Epidermal melanocyte (primary cell): ENCODE measurements at regions not wholly inside any gene's neighbourhood (a gene's known extent, or its start where the extent isn't known, plus 50 kb on each side); places are given as distances from the start of the nearest gene placed in this dataset.

ENCODE experiments used
- DNase-seq: peaks from one replicate; pipeline ENCODE4 v3.0.0; 2011; ENCODE audit warnings: low spot score; ENCODE audit not compliant: insufficient read length

- no peak for DNase-seq
Observed at GRCh38 chr7:22005151-22005550, 59.5 kb upstream of the CDCA7L start.

DNA sequence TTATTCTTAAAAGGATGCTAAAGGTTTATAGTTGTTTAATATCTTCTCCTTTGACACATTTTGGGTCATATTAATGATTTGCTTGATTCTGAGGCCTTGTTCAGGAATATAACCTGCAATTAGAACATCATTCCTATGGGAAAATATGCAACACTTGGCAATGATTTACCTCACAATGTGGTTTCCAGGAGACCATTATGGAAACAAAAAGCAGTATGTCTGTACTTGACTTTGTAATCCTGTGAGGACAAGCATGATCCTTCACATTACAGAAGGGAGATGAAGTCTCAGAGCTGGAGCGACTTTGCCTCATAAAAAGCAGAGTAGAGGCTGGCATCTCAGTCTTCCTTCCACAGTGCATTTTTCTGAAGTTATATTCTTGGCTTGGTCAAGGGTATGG, 57.0 kb upstream of the CDCA7L start:
- no peak for DNase-seq

DNA sequence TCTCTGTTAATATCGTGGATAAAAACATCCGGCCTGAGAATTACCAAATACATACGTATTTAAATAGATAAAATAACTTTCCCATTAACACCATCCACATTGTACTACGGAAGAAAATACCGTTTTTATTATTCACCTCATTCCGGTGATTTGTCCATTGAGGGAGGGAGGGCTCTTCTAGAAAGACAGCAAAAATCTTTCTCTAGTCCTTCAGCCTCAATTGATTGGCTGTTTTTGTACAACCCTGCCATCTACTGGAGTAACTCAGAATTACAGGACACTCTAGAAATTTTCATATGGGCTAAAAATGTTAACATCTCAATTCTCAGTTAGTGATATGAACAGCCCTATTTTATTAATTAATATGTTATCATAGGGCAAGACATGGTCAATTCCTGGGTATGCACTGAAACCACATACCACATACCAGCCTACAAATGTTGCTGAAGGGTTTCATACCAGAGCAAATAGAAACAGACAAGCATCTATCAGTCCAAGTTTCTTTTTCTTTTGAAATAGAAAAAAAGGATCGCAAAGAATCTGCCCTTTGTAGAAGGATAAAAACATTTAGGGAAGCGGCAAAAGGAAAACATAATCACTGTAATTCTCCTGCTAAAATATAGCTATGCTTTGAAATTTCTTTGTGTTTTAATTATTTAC, 55.8 kb upstream of the CDCA7L start:
- peak; percentile 79 for DNase-seq

GRCh38 chr7:21999896-22000295, 54.2 kb upstream of the CDCA7L start:
- DNase-seq = no peak

GRCh38 chr7:21996641-21997040, 50.9 kb upstream of the CDCA7L start:
- no peak for DNase-seq
